CD4-positive, alpha-beta T cell (primary cell): ENCODE measurements at regions not wholly inside any gene's neighbourhood (a gene's known extent, or its start where the extent isn't known, plus 50 kb on each side); places are given as distances from the start of the nearest gene placed in this dataset.
"Not testable (repeated sequence)": the region's sequence is repeated elsewhere in the genome, so short reads cannot be mapped to it uniquely, and the experiment has no call there.

ENCODE experiments used
- ATAC-seq: fragments of 200-7000 bp; cut with Tn5 transposase; one replicate; pipeline ENCODE4 v1.10.0; 2022; ENCODE audit warnings: mild to moderate bottlenecking; ENCODE audit not compliant: poor library complexity
- CTCF ChIA-PET: fragments of 350-600 bp; sonication (Branson Sonifier 250); formaldehyde crosslinking; loops from one replicate; lab custom pipeline; 2021; ENCODE audit warnings: antibody characterized with exemption, inconsistent platforms; lab: Charles Lee
- POLR2A ChIA-PET: fragments of 350-600 bp; sonication (Branson Sonifier 250); formaldehyde crosslinking; loops from one replicate; lab custom pipeline; 2021; ENCODE audit warnings: antibody characterized with exemption, inconsistent platforms; lab: Charles Lee
- DNase-seq, 14 experiments: peaks; one replicate each; pipeline ENCODE4 v3.0.0-alpha.2; 2013 to 2020; ENCODE audit warnings: mixed read lengths in 2 of 14
- H3K27ac ChIP-seq, 2 donors: one replicate each; pipeline versions ENCODE4 v1.5.1 to v1.7.0; 2013; ENCODE audit warnings: low read length in 2 of 2, low read depth in 1 of 2, mild to moderate bottlenecking in 1 of 2
- H3K27me3 ChIP-seq, 2 experiments: 1 replicate in 1 of 2; 2 replicates in 1 of 2; pipeline versions ENCODE4 v1.6.1 to v1.7.0; 2013; ENCODE audit warnings: low read length in 2 of 2, control low read depth in 1 of 2, mild to moderate bottlenecking in 1 of 2, moderate library complexity in 1 of 2; ENCODE audit not compliant: insufficient read depth in 2 of 2, control insufficient read depth in 1 of 2
- H3K36me3 ChIP-seq: one replicate; pipeline ENCODE4 v1.6.1; 2013; ENCODE audit warnings: low read length, control low read depth; ENCODE audit not compliant: insufficient read depth
- H3K4me1 ChIP-seq: one replicate; pipeline ENCODE4 v1.6.1; 2013; ENCODE audit warnings: low read length, control low read depth; ENCODE audit not compliant: insufficient read depth
- H3K4me3 ChIP-seq: one replicate; pipeline ENCODE4 v1.5.1; 2013; ENCODE audit warnings: mild to moderate bottlenecking, low read length, moderate library complexity
- H3K9me3 ChIP-seq, 2 experiments: 1 replicate in 1 of 2; 2 replicates in 1 of 2; pipeline versions ENCODE4 v1.6.1 to v1.7.0; 2013; ENCODE audit warnings: low read length in 2 of 2, mild to moderate bottlenecking in 2 of 2, control low read depth in 1 of 2, moderate library complexity in 1 of 2; ENCODE audit not compliant: control insufficient read depth in 1 of 2, insufficient read depth in 1 of 2
- H3K27ac Mint-ChIP-seq: one replicate; pipeline ENCODE4 v1.8.0; 2020; ENCODE audit warnings: mixed read lengths
- H3K27me3 Mint-ChIP-seq: one replicate; pipeline ENCODE4 v1.8.0; 2021; ENCODE audit warnings: mixed read lengths
- H3K36me3 Mint-ChIP-seq: one replicate; pipeline ENCODE4 v1.8.0; 2021; ENCODE audit warnings: low read depth, mixed read lengths
- H3K4me1 Mint-ChIP-seq: one replicate; pipeline ENCODE4 v1.8.0; 2021; ENCODE audit warnings: low read depth, mixed read lengths
- H3K4me3 Mint-ChIP-seq: one replicate; pipeline ENCODE4 v1.8.0; 2020; ENCODE audit warnings: mild to moderate bottlenecking, mixed read lengths
- H3K9me3 Mint-ChIP-seq: one replicate; pipeline ENCODE4 v1.8.0; 2020; ENCODE audit warnings: mixed read lengths
- CTCF ChIP-seq: fragments of 200-600 bp; IDR thresholded peaks from one replicate; pipeline ENCODE4 v1.8.0; 2022; ENCODE audit warnings: antibody characterized with exemption, mild to moderate bottlenecking
- intact Hi-C, 2 experiments: fragments of 100-400 bp; cut with DNase I in 1 of 2; cut with micrococcal nuclease in 1 of 2; formaldehyde crosslinking; loops; one replicate each; pipeline versions ENCODE4 v1.15.1 to v1.9.0; 2023 to 2025; cut with DNase I, micrococcal nuclease

GRCh38 chr4:137739391-137739790 is 207.1 kb upstream of the PCDH18 start:
- H3K36me3 ChIP-seq = no peaks in the 10 kb centered on the region
- Mint-ChIP-seq H3K4me3 (no peak overlapping the region), H3K36me3 (no peaks in the 10 kb centered on the region), H3K27me3 (no peaks in the 10 kb centered on the region), H3K9me3 (no peaks in the 10 kb centered on the region), H3K27ac (no peak overlapping the region), H3K4me1 (no peaks in the 10 kb centered on the region)
- no peaks in the 10 kb centered on the region for H3K9me3 ChIP-seq
- no peak overlapping the region for H3K4me3 ChIP-seq
- ChIA-PET POLR2A (no interaction called here), CTCF (no interaction called here)
- intact Hi-C loops = no loop called here
- ATAC-seq (no peak), DNase-seq (no peak)
- H3K27ac ChIP-seq = no peak overlapping the region
- H3K27me3 ChIP-seq = no peaks in the 10 kb centered on the region
- H3K4me1 ChIP-seq = no peaks in the 10 kb centered on the region
- no peak for TF ChIP-seq CTCF

- no peak overlapping the region for H3K27ac ChIP-seq
- peaks cover 0 to 6% of the 10 kb centered on the region in 2 experiments for H3K9me3 ChIP-seq
- Mint-ChIP-seq H3K4me3 (no peak overlapping the region), H3K27me3 (no peaks in the 10 kb centered on the region), H3K4me1 (no peaks in the 10 kb centered on the region), H3K9me3 (no peaks in the 10 kb centered on the region), H3K27ac (no peak overlapping the region), H3K36me3 (no peaks in the 10 kb centered on the region)
- TF ChIP-seq CTCF = no peak
- CTCF ChIA-PET = no interaction called here
- no peaks in the 10 kb centered on the region for H3K4me1 ChIP-seq
- intact Hi-C loops = no loop called here
- POLR2A ChIA-PET = no interaction called here
- ATAC-seq (no peak), DNase-seq (no peak)
- H3K36me3 ChIP-seq = no peaks in the 10 kb centered on the region
- H3K27me3 ChIP-seq = no peaks in the 10 kb centered on the region
- H3K4me3 ChIP-seq = no peak overlapping the region
Measured at GRCh38 chr4:137738375-137738990, 206.2 kb upstream of the PCDH18 start.

GRCh38 chr4:137735561-137736104 is 203.3 kb upstream of the PCDH18 start:
- no peak overlapping the region for H3K4me3 ChIP-seq
- Mint-ChIP-seq H3K36me3 (no peaks in the 10 kb centered on the region), H3K4me3 (no peak overlapping the region), H3K9me3 (peaks cover 5% of the 10 kb centered on the region), H3K27ac (no peak overlapping the region), H3K4me1 (no peaks in the 10 kb centered on the region), H3K27me3 (no peaks in the 10 kb centered on the region)
- POLR2A ChIA-PET = no interaction called here
- no peak for DNase-seq
- no peaks in the 10 kb centered on the region for H3K36me3 ChIP-seq
- H3K27ac ChIP-seq = no peak overlapping the region
- TF ChIP-seq CTCF = no peak
- H3K9me3 ChIP-seq = peaks cover 0 to 14% of the 10 kb centered on the region in 2 experiments
- no peaks in the 10 kb centered on the region for H3K27me3 ChIP-seq
- no peak for ATAC-seq
- CTCF ChIA-PET = no interaction called here
- H3K4me1 ChIP-seq = no peaks in the 10 kb centered on the region
- intact Hi-C loops = no loop called here

- H3K27me3 Mint-ChIP-seq, H3K9me3 Mint-ChIP-seq: not testable (repeated sequence)
Measured at GRCh38 chr4:137733174-137734141, 201.2 kb upstream of the PCDH18 start.

More at GRCh38 chr4:137733174-137734141, 201.2 kb upstream of the PCDH18 start:
- H3K36me3 ChIP-seq, ATAC-seq, H3K36me3 Mint-ChIP-seq, H3K27me3 ChIP-seq, DNase-seq, intact Hi-C loops, H3K4me1 Mint-ChIP-seq, H3K27ac Mint-ChIP-seq, H3K4me1 ChIP-seq, POLR2A ChIA-PET, H3K4me3 ChIP-seq, H3K27ac ChIP-seq, H3K4me3 Mint-ChIP-seq, CTCF ChIA-PET: not testable (repeated sequence)
- H3K9me3 ChIP-seq = peaks cover 0 to 14% of the 10 kb centered on the region in 2 experiments
